HEK293T (cell line): ENCODE measurements at regions not wholly inside any gene's neighbourhood (a gene's known extent, or its start where the extent isn't known, plus 50 kb on each side); places are given as distances from the start of the nearest gene placed in this dataset.
A peak's percentile ranks its signal among the peaks of the same experiment; 100 is the strongest.
"Not testable (repeated sequence)": the region's sequence is repeated elsewhere in the genome, so short reads cannot be mapped to it uniquely, and the experiment has no call there.

Experiments used
- CTCF ChIA-PET: fragments of 350-600 bp; formaldehyde crosslinking; extraction: SDS; loops from one replicate; lab custom pipeline; 2021; ENCODE audit warnings: antibody characterized with exemption, inconsistent platforms; lab: Yijun Ruan, JAX
- POLR2A ChIA-PET: fragments of 350-600 bp; formaldehyde crosslinking; extraction: SDS; loops from one replicate; lab custom pipeline; 2020; ENCODE audit warnings: antibody characterized with exemption, inconsistent platforms; lab: Yijun Ruan, JAX
- DNase-seq: peaks from one replicate; pipeline ENCODE4 v3.0.0; 2012; ENCODE audit warnings: mixed read lengths; ENCODE audit errors: extremely low spot score
- ARNT ChIP-seq: fragments of 450-650 bp; IDR thresholded peaks from 2 replicates; pipeline ENCODE4 v1.6.1; 2017; ENCODE audit warnings: mild to moderate bottlenecking
- BHLHE40 ChIP-seq: fragments of 450-650 bp; IDR thresholded peaks from 2 replicates; pipeline ENCODE4 v1.6.1; 2016; ENCODE audit warnings: mild to moderate bottlenecking, moderate library complexity, borderline replicate concordance
- CTBP1 ChIP-seq: fragments of 450-650 bp; IDR thresholded peaks from 2 replicates; pipeline ENCODE4 v1.6.1; 2016; ENCODE audit warnings: borderline replicate concordance
- ELF4 ChIP-seq: fragments of 450-650 bp; IDR thresholded peaks from 2 replicates; pipeline ENCODE4 v1.6.1; 2017; ENCODE audit warnings: antibody characterized with exemption
- FOXA1 ChIP-seq: fragments of 450-650 bp; IDR thresholded peaks from 2 replicates; pipeline ENCODE4 v1.6.1; 2016; ENCODE audit warnings: mild to moderate bottlenecking
- FOXK2 ChIP-seq: fragments of 450-650 bp; IDR thresholded peaks from 2 replicates; pipeline ENCODE4 v1.6.1; 2016; ENCODE audit warnings: mild to moderate bottlenecking
- FOXM1 ChIP-seq: fragments of 450-650 bp; IDR thresholded peaks from 2 replicates; pipeline ENCODE4 v1.6.1; 2017; ENCODE audit warnings: mild to moderate bottlenecking, borderline replicate concordance
- HDGF ChIP-seq: fragments of 450-650 bp; IDR thresholded peaks from 2 replicates; pipeline ENCODE4 v1.6.1; 2017; ENCODE audit warnings: antibody characterized with exemption, borderline replicate concordance
- L3MBTL2 ChIP-seq: fragments of 450-650 bp; conservative IDR thresholded peaks from 2 replicates; pipeline ENCODE4 v1.6.1; 2016; ENCODE audit warnings: mild to moderate bottlenecking
- LEF1 ChIP-seq: fragments of 450-650 bp; IDR thresholded peaks from 2 replicates; pipeline ENCODE4 v1.6.1; 2017; ENCODE audit warnings: mild to moderate bottlenecking, borderline replicate concordance
- NFRKB ChIP-seq: fragments of 450-650 bp; IDR thresholded peaks from 2 replicates; pipeline ENCODE4 v1.6.1; 2016; ENCODE audit warnings: mild to moderate bottlenecking, moderate library complexity
- PKNOX1 ChIP-seq: fragments of 450-650 bp; IDR thresholded peaks from 2 replicates; pipeline ENCODE4 v1.6.1; 2016
- SP1 ChIP-seq: fragments of 450-650 bp; IDR thresholded peaks from 2 replicates; pipeline ENCODE4 v1.6.1; 2017
- SUZ12 ChIP-seq: fragments of 450-650 bp; IDR thresholded peaks from 2 replicates; pipeline ENCODE4 v1.6.1; 2016; ENCODE audit warnings: mild to moderate bottlenecking
- TARDBP ChIP-seq: fragments of 450-650 bp; IDR thresholded peaks from 2 replicates; pipeline ENCODE4 v1.6.1; 2016
- ZNF384 ChIP-seq: fragments of 450-650 bp; IDR thresholded peaks from 2 replicates; pipeline ENCODE4 v1.6.1; 2016

GRCh38 chrX:130498653-130499274 is 97.0 kb downstream of the RBMX2 start:
- ChIA-PET POLR2A (no interaction called here), CTCF (interaction anchor here (0.6 kb wide), 1 partner anchor 1698 kb away, joined by 7 read pairs; no protein-coding TSS in a partner anchor)
- no peak for DNase-seq
- TF ChIP-seq BHLHE40 (no peak), LEF1 (no peak), FOXK2 (no peak), CTBP1 (no peak), HDGF (no peak), NFRKB (no peak), ZNF384 (no peak), PKNOX1 (no peak), TARDBP (no peak), SP1 (no peak), FOXM1 (no peak), SUZ12 (no peak), ELF4 (no peak), FOXA1 (no peak), ARNT (no peak)

- CTCF ChIA-PET: interaction anchor here (0.6 to 0.7 kb wide), 2 partner anchors 23 to 878 kb away, joined by 3 to 4 read pairs; no protein-coding TSS in a partner anchor
- TF ChIP-seq FOXM1 (no peak), FOXK2 (no peak), ELF4 (no peak), FOXA1 (no peak), SUZ12 (0 out of 2 replicates have a peak, but pooled peaks have one; percentile 48)
- POLR2A ChIA-PET: no interaction called here
- DNase-seq: no peak
Measured at GRCh38 chrX:130502016-130502570, 100.3 kb downstream of the RBMX2 start.

GRCh38 chrX:130504019-130504418 is 102.2 kb downstream of the RBMX2 start:
- TF ChIP-seq L3MBTL2 (no peak), SP1 (no peak), FOXM1 (no peak)
- ChIA-PET POLR2A (no interaction called here), CTCF (no interaction called here)
- no peak for DNase-seq

- ChIA-PET CTCF (no interaction called here), POLR2A (no interaction called here)
- no peak for DNase-seq
- no peak for TF ChIP-seq BHLHE40
- TF ChIP-seq ARNT: no peak
- TF ChIP-seq HDGF: no peak
- TF ChIP-seq L3MBTL2: no peak
- TF ChIP-seq SUZ12: no peak
- TF ChIP-seq ELF4: no peak
- TF ChIP-seq FOXK2: no peak
Measured at GRCh38 chrX:130507015-130507414, 105.2 kb downstream of the RBMX2 start.

GRCh38 chrX:130512534-130512933 is 110.7 kb downstream of the RBMX2 start:
- DNase-seq, CTCF ChIA-PET, POLR2A ChIA-PET: not testable (repeated sequence)

- CTCF ChIA-PET: no interaction called here
- TF ChIP-seq FOXK2 (no peak), ARNT (no peak), SUZ12 (no peak), PKNOX1 (no peak), FOXM1 (no peak), ZNF384 (no peak), HDGF (no peak), CTBP1 (no peak), BHLHE40 (no peak), SP1 (no peak), TARDBP (no peak)
- DNase-seq: no peak
- POLR2A ChIA-PET: no interaction called here
Measured at GRCh38 chrX:130516123-130516522, 114.3 kb downstream of the RBMX2 start.

- TF ChIP-seq CTBP1 (no peak), BHLHE40 (no peak), FOXA1 (no peak), L3MBTL2 (peak; percentile 77), SUZ12 (no peak), HDGF (no peak), NFRKB (no peak), TARDBP (no peak), ELF4 (peak; percentile 93), LEF1 (no peak), FOXK2 (no peak), ARNT (no peak), PKNOX1 (no peak)
- POLR2A ChIA-PET: interaction anchor here (0.6 kb wide), 1 partner anchor 11 kb away, joined by 3 read pairs; no protein-coding TSS in a partner anchor
- DNase-seq: peak; percentile 68
- CTCF ChIA-PET: interaction anchor here (1.1 kb wide), 1 partner anchor 16 kb away, joined by 4 read pairs; no protein-coding TSS in a partner anchor
Measured at GRCh38 chrX:130523460-130524394, 121.9 kb downstream of the RBMX2 start.
